HG02981 (cell line): ENCODE measurements at regions not wholly inside any gene's neighbourhood (a gene's known extent, or its start where the extent isn't known, plus 50 kb on each side); places are given as distances from the start of the nearest gene placed in this dataset.

ENCODE experiments used
- ATAC-seq: cut with Tn5 transposase; IDR thresholded peaks from one replicate; pipeline ENCODE4 v1.9.1; 2021; ENCODE audit warnings: mild to moderate bottlenecking, moderate library complexity; ENCODE audit not compliant: unreplicated experiment

- no peak for ATAC-seq
These were observed 343.7 kb upstream of the KCNN2 start for GRCh38 chr5:114018186-114018585.

- ATAC-seq, result no peak
These were observed 323.1 kb upstream of the KCNN2 start for GRCh38 chr5:114038756-114039155.

- ATAC-seq, result no peak
These were observed 311.8 kb upstream of the KCNN2 start for GRCh38 chr5:114050087-114050486.

- no peak for ATAC-seq
These were observed 308.5 kb upstream of the KCNN2 start for GRCh38 chr5:114053372-114053771.

- no peak for ATAC-seq
These were observed 307.3 kb upstream of the KCNN2 start for GRCh38 chr5:114054594-114054993.

- ATAC-seq, result no peak
These were observed 306.3 kb upstream of the KCNN2 start for GRCh38 chr5:114055318-114056184.

GRCh38 chr5:114056185-114056538, 305.7 kb upstream of the KCNN2 start:
- no peak for ATAC-seq

GRCh38 chr5:114060866-114061265, 301.0 kb upstream of the KCNN2 start:
- no peak for ATAC-seq

- no peak for ATAC-seq
These were observed 298.7 kb upstream of the KCNN2 start for GRCh38 chr5:114062932-114063867.

GRCh38 chr5:114065912-114066311, 296.0 kb upstream of the KCNN2 start:
- no peak for ATAC-seq

- ATAC-seq, result no peak
These were observed 291.7 kb upstream of the KCNN2 start for GRCh38 chr5:114070093-114070722.

GRCh38 chr5:114089259-114089658, 272.6 kb upstream of the KCNN2 start:
- no peak for ATAC-seq

- no peak for ATAC-seq
These were observed 264.3 kb upstream of the KCNN2 start for GRCh38 chr5:114097570-114097969.

GRCh38 chr5:114099161-114099560, 262.7 kb upstream of the KCNN2 start:
- no peak for ATAC-seq

GRCh38 chr5:114101153-114101552, 260.7 kb upstream of the KCNN2 start:
- ATAC-seq, result peak; percentile 71

GRCh38 chr5:114113604-114114003, 248.3 kb upstream of the KCNN2 start:
- no peak for ATAC-seq

- ATAC-seq, result no peak
These were observed 244.9 kb upstream of the KCNN2 start for GRCh38 chr5:114116981-114117380.

GRCh38 chr5:114118511-114118910, 243.4 kb upstream of the KCNN2 start:
- ATAC-seq, result no peak

GRCh38 chr5:114120166-114120565, 241.7 kb upstream of the KCNN2 start:
- no peak for ATAC-seq

- ATAC-seq, result no peak
These were observed 239.0 kb upstream of the KCNN2 start for GRCh38 chr5:114122852-114123251.

- no peak for ATAC-seq
These were observed 238.2 kb upstream of the KCNN2 start for GRCh38 chr5:114123654-114124053.
